ENCODE measurements at regions not wholly inside any gene's neighbourhood (a gene's known extent, or its start where the extent isn't known, plus 50 kb on each side); places are given as distances from the start of the nearest gene placed in this dataset.

GRCh38 chr14:71320734-71321573, 413.7 kb downstream of the PCNX1 start:
- 0 out of 2 replicates have a peak, but pooled peaks have one; percentile 5 for TF ChIP-seq CTCF (IDR thresholded peaks at IDR 0.05; ENCODE audit: insufficient read depth, low read depth, low read length)
- Histone ChIP-seq H3K4me3 (ENCODE audit: low read depth, low read length) (peak overlapping the region; percentile 92), H3K27me3 (ENCODE audit: control insufficient read depth, insufficient read depth, low read length) (no peaks in the 10 kb centered on the region), H3K36me3 (ENCODE audit: control insufficient read depth, insufficient read depth, low read length) (no peaks in the 10 kb centered on the region)
- no peak for DNase-seq (ENCODE audit: low read depth)
- POLR2A ChIA-PET: interaction anchor here (1.0 to 1.6 kb wide), 2 partner anchors 53 to 178 kb away, joined by 4 to 8 read pairs; no protein-coding TSS in a partner anchor
- CTCF ChIA-PET: interaction anchor here (0.7 to 2.9 kb wide), 10 partner anchors 14 to 534 kb away, joined by 3 to 18 read pairs (median 4); no protein-coding TSS in a partner anchor

GRCh38 chr14:71321574-71322315, 414.5 kb downstream of the PCNX1 start:
- Histone ChIP-seq H3K36me3 (ENCODE audit: control insufficient read depth, insufficient read depth, low read length) (no peaks in the 10 kb centered on the region), H3K27me3 (ENCODE audit: control insufficient read depth, insufficient read depth, low read length) (no peaks in the 10 kb centered on the region), H3K4me3 (ENCODE audit: low read depth, low read length) (peak overlapping the region; percentile 92)
- no peak for DNase-seq (ENCODE audit: low read depth)
- no peak for TF ChIP-seq CTCF (IDR thresholded peaks at IDR 0.05; ENCODE audit: insufficient read depth, low read depth, low read length)
- POLR2A ChIA-PET: interaction anchor here (1.6 kb wide), 1 partner anchor 179 kb away, joined by 8 read pairs; no protein-coding TSS in a partner anchor
- CTCF ChIA-PET: interaction anchor here (0.7 to 2.9 kb wide), 14 partner anchors 11 to 533 kb away, joined by 3 to 18 read pairs (median 3); no protein-coding TSS in a partner anchor

- peak; percentile 71 for TF ChIP-seq CTCF (IDR thresholded peaks at IDR 0.05; ENCODE audit: insufficient read depth, low read depth, low read length)
- POLR2A ChIA-PET: interaction anchor here (0.6 kb wide), 1 partner anchor 347 kb away, joined by 4 read pairs; no protein-coding TSS in a partner anchor
- no peak for DNase-seq (ENCODE audit: low read depth)
- H3K4me3 ChIP-seq (ENCODE audit: low read depth, low read length): peak overlapping the region; percentile 92
- CTCF ChIA-PET: interaction anchor here (0.7 to 2.9 kb wide), 9 partner anchors 10 to 430 kb away, joined by 3 to 18 read pairs (median 3); no protein-coding TSS in a partner anchor
- no peaks in the 10 kb centered on the region for H3K27me3 ChIP-seq (ENCODE audit: control insufficient read depth, insufficient read depth, low read length)
- H3K36me3 ChIP-seq (ENCODE audit: control insufficient read depth, insufficient read depth, low read length): no peaks in the 10 kb centered on the region
Observed at GRCh38 chr14:71322655-71323250, 415.5 kb downstream of the PCNX1 start.

- Histone ChIP-seq H3K4me3 (ENCODE audit: low read depth, low read length) (no peak overlapping the region), H3K36me3 (ENCODE audit: control insufficient read depth, insufficient read depth, low read length) (no peaks in the 10 kb centered on the region), H3K27me3 (ENCODE audit: control insufficient read depth, insufficient read depth, low read length) (no peaks in the 10 kb centered on the region)
- no peak for DNase-seq (ENCODE audit: low read depth)
- TF ChIP-seq CTCF (IDR thresholded peaks at IDR 0.05; ENCODE audit: insufficient read depth, low read depth, low read length): no peak
- ChIA-PET POLR2A (no interaction called here), CTCF (interaction anchor here (0.6 kb wide), 1 partner anchor 108 kb away, joined by 3 read pairs; no protein-coding TSS in a partner anchor)
Observed at GRCh38 chr14:71324767-71325272, 417.6 kb downstream of the PCNX1 start.

All from BJ (cell line).